GM12872 (cell line): ENCODE measurements at regions not wholly inside any gene's neighbourhood (a gene's known extent, or its start where the extent isn't known, plus 50 kb on each side); places are given as distances from the start of the nearest gene placed in this dataset.

Source experiments
- TF ChIP-seq, protein P1 (sequence below): IDR thresholded peaks from 3 replicates; pipeline ENCODE4 v1.5.1; 2011; ENCODE audit warnings: low read depth, mild to moderate bottlenecking, low read length, moderate library complexity; ENCODE audit not compliant: insufficient read depth

- TF ChIP-seq, protein P1, sequence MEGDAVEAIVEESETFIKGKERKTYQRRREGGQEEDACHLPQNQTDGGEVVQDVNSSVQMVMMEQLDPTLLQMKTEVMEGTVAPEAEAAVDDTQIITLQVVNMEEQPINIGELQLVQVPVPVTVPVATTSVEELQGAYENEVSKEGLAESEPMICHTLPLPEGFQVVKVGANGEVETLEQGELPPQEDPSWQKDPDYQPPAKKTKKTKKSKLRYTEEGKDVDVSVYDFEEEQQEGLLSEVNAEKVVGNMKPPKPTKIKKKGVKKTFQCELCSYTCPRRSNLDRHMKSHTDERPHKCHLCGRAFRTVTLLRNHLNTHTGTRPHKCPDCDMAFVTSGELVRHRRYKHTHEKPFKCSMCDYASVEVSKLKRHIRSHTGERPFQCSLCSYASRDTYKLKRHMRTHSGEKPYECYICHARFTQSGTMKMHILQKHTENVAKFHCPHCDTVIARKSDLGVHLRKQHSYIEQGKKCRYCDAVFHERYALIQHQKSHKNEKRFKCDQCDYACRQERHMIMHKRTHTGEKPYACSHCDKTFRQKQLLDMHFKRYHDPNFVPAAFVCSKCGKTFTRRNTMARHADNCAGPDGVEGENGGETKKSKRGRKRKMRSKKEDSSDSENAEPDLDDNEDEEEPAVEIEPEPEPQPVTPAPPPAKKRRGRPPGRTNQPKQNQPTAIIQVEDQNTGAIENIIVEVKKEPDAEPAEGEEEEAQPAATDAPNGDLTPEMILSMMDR = no peak
Measured at GRCh38 chr3:87793337-87793877, 265.4 kb downstream of the CGGBP1 start.

- TF ChIP-seq, protein P1 = no peak
Measured at GRCh38 chr3:87792534-87793336, 266.1 kb downstream of the CGGBP1 start, which contains the start of gene HTR1F. HTR1F (plus strand) TSS chr3:87792706.

- TF ChIP-seq, protein P1 = no peak
Measured at GRCh38 chr3:87792198-87792533, 266.6 kb downstream of the CGGBP1 start.

DNA sequence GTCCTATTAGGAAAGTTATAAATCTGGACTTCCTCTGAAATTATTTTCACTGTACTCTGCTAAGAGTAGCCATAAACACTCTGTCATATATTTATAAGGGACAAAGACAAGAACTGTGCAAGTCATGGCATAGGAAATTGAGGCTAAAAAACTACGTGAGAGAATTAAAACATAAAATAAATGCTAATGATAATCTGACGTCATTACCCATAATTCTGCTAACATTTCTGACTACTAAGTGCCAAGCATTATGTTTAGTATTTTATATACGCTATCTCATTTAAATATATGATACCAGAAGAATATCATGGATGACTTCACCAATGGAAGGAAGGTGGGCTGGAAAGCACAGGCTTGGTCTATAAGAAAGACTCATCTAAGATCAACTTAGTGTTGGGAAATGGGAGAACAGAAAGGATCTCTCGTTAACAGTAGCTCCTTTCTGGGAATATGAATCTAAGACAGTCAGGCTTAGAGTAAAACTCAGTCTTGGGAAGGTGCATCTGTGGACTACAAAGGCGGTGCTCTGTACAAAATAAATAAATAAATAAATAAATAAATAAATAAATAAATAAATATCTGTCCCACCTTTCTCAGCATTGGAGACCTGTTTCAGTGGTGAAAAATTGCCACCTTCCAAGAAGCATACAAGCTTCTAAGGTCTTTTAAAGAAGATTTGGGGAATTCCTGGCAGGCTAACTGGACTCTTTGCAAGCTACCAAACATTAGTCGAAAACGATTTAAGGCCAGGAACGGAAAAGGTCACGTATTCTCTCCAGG, 267.4 kb downstream of the CGGBP1 start:
- TF ChIP-seq, protein P1 = no peak

- TF ChIP-seq, protein P1 = no peak
Measured at GRCh38 chr3:87788516-87788915, 270.3 kb downstream of the CGGBP1 start.

- TF ChIP-seq, protein P1 = no peak
Measured at GRCh38 chr3:87780811-87781210, 278.0 kb downstream of the CGGBP1 start.

GRCh38 chr3:87778876-87779275, 279.9 kb downstream of the CGGBP1 start:
- TF ChIP-seq, protein P1 = no peak
